DND-41 (cell line): ENCODE measurements at regions not wholly inside any gene's neighbourhood (a gene's known extent, or its start where the extent isn't known, plus 50 kb on each side); places are given as distances from the start of the nearest gene placed in this dataset.

ENCODE experiments used
- ATAC-seq: fragments of 200-7000 bp; cut with Tn5 transposase; 3 replicates; pipeline ENCODE4 v1.9.1; 2021; ENCODE audit warnings: low read depth; ENCODE audit not compliant: insufficient read depth
- DNase-seq: peaks from one replicate; pipeline ENCODE4 v3.0.0-alpha.2; 2020
- H2AFZ ChIP-seq: 2 replicates; pipeline ENCODE4 v1.6.0; 2012; ENCODE audit warnings: low read depth, low read length
- H3K27ac ChIP-seq: 2 replicates; pipeline ENCODE4 v1.5.1; 2012; ENCODE audit warnings: low read length, inconsistent platforms
- H3K27me3 ChIP-seq: fragments of 200-600 bp; sonication (generic); 2 replicates; pipeline ENCODE4 v1.6.0; 2012; ENCODE audit warnings: low read length, mild to moderate bottlenecking, inconsistent platforms; ENCODE audit not compliant: insufficient read depth, poor library complexity
- H3K36me3 ChIP-seq: 2 replicates; pipeline ENCODE4 v1.5.1; 2012; ENCODE audit warnings: low read length, inconsistent platforms; ENCODE audit not compliant: insufficient read depth
- H3K4me1 ChIP-seq: 2 replicates; pipeline ENCODE4 v1.5.1; 2012; ENCODE audit warnings: mild to moderate bottlenecking, low read length; ENCODE audit not compliant: insufficient read depth
- H3K4me2 ChIP-seq: 2 replicates; pipeline ENCODE4 v1.6.0; 2012; ENCODE audit warnings: mild to moderate bottlenecking, moderate library complexity, low read length, inconsistent platforms; ENCODE audit not compliant: insufficient read depth
- H3K4me3 ChIP-seq, 2 experiments: fragments of 200-600 bp in 1 of 2; shearing (Covaris generic) in 1 of 2; 2 replicates each; pipeline ENCODE4 v1.5.1; 2012 to 2016; ENCODE audit warnings: inconsistent platforms in 2 of 2, low read length in 2 of 2, mild to moderate bottlenecking in 2 of 2, low read depth in 1 of 2, moderate library complexity in 1 of 2
- H3K79me2 ChIP-seq: 2 replicates; pipeline ENCODE4 v1.6.0; 2012; ENCODE audit warnings: low read length, inconsistent platforms; ENCODE audit not compliant: insufficient read depth
- H3K9ac ChIP-seq: 2 replicates; pipeline ENCODE4 v1.6.0; 2012; ENCODE audit warnings: low read depth, mild to moderate bottlenecking, inconsistent platforms, low read length, moderate library complexity
- H3K9me3 ChIP-seq: 2 replicates; pipeline ENCODE4 v1.5.1; 2012; ENCODE audit warnings: low read length, moderate library complexity, mild to moderate bottlenecking, inconsistent platforms; ENCODE audit not compliant: insufficient read depth, severe bottlenecking
- H4K20me1 ChIP-seq: 2 replicates; pipeline ENCODE4 v1.6.0; 2012; ENCODE audit warnings: low read length; ENCODE audit not compliant: insufficient read depth
- EZH2 ChIP-seq: IDR thresholded peaks from 3 replicates; pipeline ENCODE4 v1.6.1; 2012; ENCODE audit warnings: borderline replicate concordance, low read depth, mild to moderate bottlenecking, moderate library complexity, low read length, inconsistent platforms; ENCODE audit not compliant: severe bottlenecking
- TF ChIP-seq, protein P1 (sequence below): IDR thresholded peaks from 2 replicates; pipeline ENCODE4 v1.5.1; 2012; ENCODE audit warnings: borderline replicate concordance, low read length, moderate library complexity, mild to moderate bottlenecking; ENCODE audit not compliant: poor library complexity, severe bottlenecking; ENCODE audit errors: extremely low read depth

DNA sequence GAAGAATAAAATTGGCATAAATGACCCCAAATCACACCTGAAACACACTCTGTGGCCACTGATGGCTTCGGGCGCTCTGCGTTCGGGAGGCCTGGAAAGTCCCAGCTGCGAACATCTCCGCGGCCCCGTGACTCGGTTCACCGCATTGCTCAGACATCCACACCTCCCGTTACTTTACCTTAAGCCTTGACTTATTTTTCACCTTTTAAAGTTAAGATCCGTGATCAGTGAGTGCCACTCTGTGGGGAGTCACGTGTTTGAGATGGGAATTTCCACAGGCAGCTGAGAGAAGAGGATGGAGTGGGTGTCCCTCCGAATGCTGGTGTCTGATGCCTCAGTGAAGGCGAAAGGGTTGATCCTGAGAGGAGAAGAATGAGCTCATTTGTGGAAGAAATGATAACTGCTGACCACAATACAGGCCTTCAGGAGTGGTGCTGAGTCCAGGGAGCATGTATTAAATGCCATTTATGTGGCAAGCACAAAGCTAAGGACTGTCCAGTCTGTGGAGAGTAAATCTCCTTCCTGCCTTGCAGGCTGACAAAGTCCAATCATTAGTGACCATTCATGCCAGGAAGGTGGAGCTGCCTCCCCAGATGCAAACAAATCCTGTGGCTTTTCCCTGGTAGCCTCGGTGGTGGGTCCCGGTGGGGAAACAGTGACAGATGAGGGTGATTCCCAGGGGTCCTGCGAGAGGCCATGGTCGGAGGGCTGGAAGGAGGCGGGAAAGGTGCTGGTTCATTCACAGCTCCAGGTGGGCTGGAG is 168.8 kb downstream of the RTP5 start:
- H3K4me1 ChIP-seq, result no peaks in the 10 kb centered on the region
- H2AFZ ChIP-seq, result no peak overlapping the region
- no peak for DNase-seq
- no peaks in the 10 kb centered on the region for H3K79me2 ChIP-seq
- no peak overlapping the region for H3K4me3 ChIP-seq
- no peak overlapping the region for H3K27ac ChIP-seq
- H3K27me3 ChIP-seq, result peaks cover 29% of the 10 kb centered on the region
- H3K9ac ChIP-seq, result no peak overlapping the region
- TF ChIP-seq, protein P1, sequence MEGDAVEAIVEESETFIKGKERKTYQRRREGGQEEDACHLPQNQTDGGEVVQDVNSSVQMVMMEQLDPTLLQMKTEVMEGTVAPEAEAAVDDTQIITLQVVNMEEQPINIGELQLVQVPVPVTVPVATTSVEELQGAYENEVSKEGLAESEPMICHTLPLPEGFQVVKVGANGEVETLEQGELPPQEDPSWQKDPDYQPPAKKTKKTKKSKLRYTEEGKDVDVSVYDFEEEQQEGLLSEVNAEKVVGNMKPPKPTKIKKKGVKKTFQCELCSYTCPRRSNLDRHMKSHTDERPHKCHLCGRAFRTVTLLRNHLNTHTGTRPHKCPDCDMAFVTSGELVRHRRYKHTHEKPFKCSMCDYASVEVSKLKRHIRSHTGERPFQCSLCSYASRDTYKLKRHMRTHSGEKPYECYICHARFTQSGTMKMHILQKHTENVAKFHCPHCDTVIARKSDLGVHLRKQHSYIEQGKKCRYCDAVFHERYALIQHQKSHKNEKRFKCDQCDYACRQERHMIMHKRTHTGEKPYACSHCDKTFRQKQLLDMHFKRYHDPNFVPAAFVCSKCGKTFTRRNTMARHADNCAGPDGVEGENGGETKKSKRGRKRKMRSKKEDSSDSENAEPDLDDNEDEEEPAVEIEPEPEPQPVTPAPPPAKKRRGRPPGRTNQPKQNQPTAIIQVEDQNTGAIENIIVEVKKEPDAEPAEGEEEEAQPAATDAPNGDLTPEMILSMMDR, result no peak
- TF ChIP-seq EZH2, result no peak
- no peak for ATAC-seq
- no peak overlapping the region for H3K4me2 ChIP-seq
- peaks cover 38% of the 10 kb centered on the region for H4K20me1 ChIP-seq
- no peaks in the 10 kb centered on the region for H3K9me3 ChIP-seq
- no peaks in the 10 kb centered on the region for H3K36me3 ChIP-seq

DNA sequence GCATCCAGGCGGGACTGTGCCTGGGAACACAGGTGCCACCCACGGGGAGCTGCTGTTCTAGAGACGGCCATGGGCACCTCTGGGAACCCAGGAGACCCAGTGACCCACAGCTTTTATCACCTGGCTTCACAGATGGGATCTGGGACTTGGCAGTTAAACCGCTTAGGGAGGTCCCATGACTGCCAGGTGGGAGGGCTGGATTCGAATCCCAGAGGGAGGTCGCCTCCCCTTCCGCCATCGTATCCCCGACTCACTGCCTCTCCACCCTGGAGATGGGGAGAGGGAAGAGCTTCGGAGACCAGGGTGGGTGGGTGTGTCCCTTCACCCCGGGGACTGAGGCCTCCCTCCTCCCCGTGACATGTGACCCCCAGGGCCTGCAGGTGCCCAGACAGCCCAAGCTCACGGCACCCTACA is 169.4 kb downstream of the RTP5 start:
- Histone ChIP-seq H3K27ac (no peak overlapping the region), H4K20me1 (peaks cover 35% of the 10 kb centered on the region), H3K79me2 (no peaks in the 10 kb centered on the region), H3K4me3 (no peak overlapping the region), H3K9me3 (no peaks in the 10 kb centered on the region), H3K4me2 (no peak overlapping the region), H2AFZ (no peak overlapping the region), H3K27me3 (peaks cover 25% of the 10 kb centered on the region), H3K36me3 (no peaks in the 10 kb centered on the region), H3K4me1 (no peaks in the 10 kb centered on the region), H3K9ac (no peak overlapping the region)
- no peak for ATAC-seq
- no peak for DNase-seq
- no peak for TF ChIP-seq EZH2
- TF ChIP-seq, protein P1, result no peak

DNA sequence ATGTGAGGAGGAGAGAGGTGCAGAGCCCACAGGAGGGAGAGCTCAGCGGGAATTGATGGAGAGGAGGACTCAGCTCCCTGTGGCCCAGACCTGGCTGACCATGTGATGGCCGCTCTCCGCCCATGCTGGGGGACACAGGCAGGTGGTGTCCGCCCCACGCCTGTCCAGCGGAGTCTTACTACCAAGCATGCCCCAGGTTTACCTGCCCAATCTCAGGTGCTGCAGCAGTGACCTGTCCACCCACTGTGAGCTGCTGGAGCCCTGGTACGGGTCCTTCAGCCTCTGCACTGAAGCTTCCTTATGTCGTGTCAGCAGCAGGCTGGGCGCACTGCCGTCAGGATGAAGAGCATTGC is 170.8 kb downstream of the RTP5 start:
- no peak for TF ChIP-seq EZH2
- TF ChIP-seq, protein P1, result no peak
- ATAC-seq (no peak), DNase-seq (no peak)
- H3K9me3 ChIP-seq, result no peaks in the 10 kb centered on the region
- H3K9ac ChIP-seq, result no peak overlapping the region
- no peak overlapping the region for H3K4me3 ChIP-seq
- no peaks in the 10 kb centered on the region for H3K36me3 ChIP-seq
- H3K4me1 ChIP-seq, result no peaks in the 10 kb centered on the region
- peaks cover 13% of the 10 kb centered on the region for H3K27me3 ChIP-seq
- no peak overlapping the region for H2AFZ ChIP-seq
- no peak overlapping the region for H3K4me2 ChIP-seq
- H3K79me2 ChIP-seq, result no peaks in the 10 kb centered on the region
- peaks cover 28% of the 10 kb centered on the region for H4K20me1 ChIP-seq
- H3K27ac ChIP-seq, result no peak overlapping the region

DNA sequence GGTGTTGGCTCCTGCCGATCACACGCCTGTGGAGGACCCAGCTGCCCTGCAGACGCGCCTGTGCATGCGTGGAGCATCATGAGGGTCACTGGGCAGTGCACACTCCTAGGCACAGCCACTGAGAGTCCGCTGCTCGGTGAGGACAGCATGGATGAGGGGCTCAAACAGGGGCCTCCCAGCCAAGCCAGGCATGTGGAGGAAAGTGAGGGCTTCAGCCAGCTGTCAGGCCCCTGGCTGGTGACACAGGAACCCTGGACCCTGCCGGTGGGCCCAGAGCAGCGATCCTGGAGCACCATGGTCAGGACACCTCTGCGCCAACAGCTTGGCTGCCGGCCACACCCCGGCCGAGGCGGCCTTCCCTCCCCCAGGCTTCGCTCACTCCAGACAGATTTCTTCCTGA is 171.2 kb downstream of the RTP5 start:
- Histone ChIP-seq H2AFZ (no peak overlapping the region), H3K27ac (no peak overlapping the region), H4K20me1 (peaks cover 24% of the 10 kb centered on the region), H3K9me3 (no peaks in the 10 kb centered on the region), H3K4me2 (no peak overlapping the region), H3K36me3 (no peaks in the 10 kb centered on the region), H3K9ac (no peak overlapping the region), H3K27me3 (peaks cover 11% of the 10 kb centered on the region), H3K4me3 (no peak overlapping the region), H3K79me2 (no peaks in the 10 kb centered on the region), H3K4me1 (no peaks in the 10 kb centered on the region)
- DNase-seq, result no peak
- ATAC-seq, result no peak
- TF ChIP-seq, protein P1, result no peak
- no peak for TF ChIP-seq EZH2
